ENCODE measurements at regions not wholly inside any gene's neighbourhood (a gene's known extent, or its start where the extent isn't known, plus 50 kb on each side); places are given as distances from the start of the nearest gene placed in this dataset.

DNA sequence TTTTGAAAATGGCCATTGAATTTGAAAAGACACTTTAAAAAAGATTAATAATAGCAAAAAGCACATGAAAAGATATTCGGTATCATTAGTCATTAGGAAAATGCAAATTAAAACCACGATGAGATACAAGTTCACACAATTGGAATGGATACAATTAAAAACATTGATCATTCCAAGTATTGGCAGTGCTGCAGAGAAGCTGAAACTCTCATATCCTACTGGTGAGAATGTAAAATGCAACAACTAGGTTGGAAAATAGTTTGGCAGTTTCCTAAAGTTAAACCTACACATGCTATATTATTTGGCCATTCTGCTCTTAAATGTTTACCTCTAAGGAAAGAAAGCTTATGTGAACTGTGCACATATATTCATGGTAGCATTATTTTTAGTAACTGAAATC lies 838.7 kb upstream of the PRMT6 start:
- FAIRE-seq (no peak), DNase-seq (ENCODE audit: insufficient read length) (no peak)
- TF ChIP-seq POLR2AphosphoS5 (IDR thresholded peaks at IDR 0.05; ENCODE audit: low read depth, low read length) (no peak), POLR2A (IDR thresholded peaks at IDR 0.05; ENCODE audit: low read depth, low read length) (no peak), TAF1 (IDR thresholded peaks at IDR 0.05; ENCODE audit: borderline replicate concordance, low read depth, low read length) (no peak)

- no peak for FAIRE-seq
- DNase-seq (ENCODE audit: insufficient read length): no peak
- TF ChIP-seq TAF1 (IDR thresholded peaks at IDR 0.05; ENCODE audit: borderline replicate concordance, low read depth, low read length) (no peak), POLR2A (IDR thresholded peaks at IDR 0.05; ENCODE audit: low read depth, low read length) (no peak), POLR2AphosphoS5 (IDR thresholded peaks at IDR 0.05; ENCODE audit: low read depth, low read length) (no peak)
Observed at GRCh38 chr1:106222403-106222802, 834.1 kb upstream of the PRMT6 start.

DNA sequence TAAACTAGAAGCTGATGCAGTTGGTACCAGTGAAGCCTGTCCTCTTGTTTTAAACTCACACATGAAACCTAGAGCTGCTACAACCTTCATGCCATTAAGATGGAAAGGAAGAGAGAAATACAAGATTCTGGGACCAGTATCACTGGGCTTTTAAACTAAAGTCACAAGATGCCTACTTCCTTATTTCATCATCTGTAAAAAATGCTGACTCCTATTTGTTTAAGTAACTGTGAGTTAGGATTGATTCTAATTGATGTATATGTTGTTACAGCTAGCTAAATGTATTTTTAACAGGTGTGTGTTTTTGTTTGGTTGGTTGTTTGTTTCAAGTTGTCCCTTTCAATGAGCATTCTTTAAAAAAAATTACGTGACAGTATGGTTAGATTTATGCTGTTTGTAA lies 833.3 kb upstream of the PRMT6 start:
- TF ChIP-seq TAF1 (IDR thresholded peaks at IDR 0.05; ENCODE audit: borderline replicate concordance, low read depth, low read length) (no peak), POLR2A (IDR thresholded peaks at IDR 0.05; ENCODE audit: low read depth, low read length) (no peak), POLR2AphosphoS5 (IDR thresholded peaks at IDR 0.05; ENCODE audit: low read depth, low read length) (no peak)
- no peak for DNase-seq (ENCODE audit: insufficient read length)
- no peak for FAIRE-seq

- TF ChIP-seq TAF1 (IDR thresholded peaks at IDR 0.05; ENCODE audit: borderline replicate concordance, low read depth, low read length): no peak
- no peak for TF ChIP-seq POLR2A (IDR thresholded peaks at IDR 0.05; ENCODE audit: low read depth, low read length)
- no peak for TF ChIP-seq POLR2AphosphoS5 (IDR thresholded peaks at IDR 0.05; ENCODE audit: low read depth, low read length)
- no peak for FAIRE-seq
Observed at GRCh38 chr1:106224426-106224825, 832.0 kb upstream of the PRMT6 start.

DNA sequence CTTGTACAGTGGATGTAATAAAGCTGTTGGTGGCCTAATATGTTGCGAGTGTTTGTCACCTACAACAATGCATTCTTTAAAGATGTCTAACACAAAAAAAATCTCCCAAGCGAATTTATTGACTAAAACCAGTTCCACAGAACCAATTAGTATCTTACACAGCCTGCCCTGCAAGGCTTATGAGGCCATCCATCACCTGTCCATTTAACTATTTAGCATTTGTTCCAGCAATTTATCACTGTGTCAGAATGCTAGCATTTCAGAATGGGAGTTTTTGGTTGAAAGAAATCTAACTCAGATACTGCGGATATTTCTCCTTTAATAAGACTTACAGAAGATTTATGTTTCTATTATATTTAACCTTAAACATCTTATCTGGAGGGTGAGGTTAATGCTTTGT lies 831.1 kb upstream of the PRMT6 start:
- DNase-seq (ENCODE audit: insufficient read length) (no peak), FAIRE-seq (no peak)
- no peak for TF ChIP-seq TAF1 (IDR thresholded peaks at IDR 0.05; ENCODE audit: borderline replicate concordance, low read depth, low read length)
- TF ChIP-seq POLR2AphosphoS5 (IDR thresholded peaks at IDR 0.05; ENCODE audit: low read depth, low read length): no peak
- TF ChIP-seq POLR2A (IDR thresholded peaks at IDR 0.05; ENCODE audit: low read depth, low read length): no peak

More at GRCh38 chr1:106224426-106224825, 832.0 kb upstream of the PRMT6 start:
- DNase-seq (ENCODE audit: insufficient read length): no peak

DNA sequence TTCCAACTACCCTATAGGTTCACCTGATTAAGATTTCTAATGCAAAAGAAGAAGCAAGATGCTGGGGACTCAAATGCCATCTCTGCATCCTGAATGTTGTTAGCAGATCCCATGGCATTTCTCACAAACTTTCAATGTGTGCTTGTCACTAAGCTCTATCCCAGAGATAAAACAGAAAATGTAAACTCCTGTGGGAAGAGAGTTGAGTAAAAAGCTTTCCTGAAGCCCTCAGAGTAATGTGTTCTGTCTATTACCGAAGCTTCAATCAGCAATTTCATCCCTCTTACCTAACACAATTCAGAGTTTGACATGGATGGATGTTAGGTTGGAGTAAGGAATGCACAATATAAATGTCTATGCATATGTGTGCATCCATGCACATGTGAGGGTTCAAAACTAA lies 829.9 kb upstream of the PRMT6 start:
- DNase-seq (ENCODE audit: insufficient read length): no peak
- TF ChIP-seq POLR2A (IDR thresholded peaks at IDR 0.05; ENCODE audit: low read depth, low read length): no peak
- TF ChIP-seq POLR2AphosphoS5 (IDR thresholded peaks at IDR 0.05; ENCODE audit: low read depth, low read length): no peak
- TF ChIP-seq TAF1 (IDR thresholded peaks at IDR 0.05; ENCODE audit: borderline replicate concordance, low read depth, low read length): no peak
- no peak for FAIRE-seq

GRCh38 chr1:106232128-106232527 lies 824.3 kb upstream of the PRMT6 start:
- no peak for TF ChIP-seq POLR2A (IDR thresholded peaks at IDR 0.05; ENCODE audit: low read depth, low read length)
- TF ChIP-seq TAF1 (IDR thresholded peaks at IDR 0.05; ENCODE audit: borderline replicate concordance, low read depth, low read length): no peak
- no peak for TF ChIP-seq POLR2AphosphoS5 (IDR thresholded peaks at IDR 0.05; ENCODE audit: low read depth, low read length)
- DNase-seq (ENCODE audit: insufficient read length): no peak
- no peak for FAIRE-seq

GRCh38 chr1:106233511-106233910 lies 823.0 kb upstream of the PRMT6 start:
- FAIRE-seq (no peak), DNase-seq (ENCODE audit: insufficient read length) (no peak)
- TF ChIP-seq POLR2AphosphoS5 (IDR thresholded peaks at IDR 0.05; ENCODE audit: low read depth, low read length) (no peak), POLR2A (IDR thresholded peaks at IDR 0.05; ENCODE audit: low read depth, low read length) (no peak), TAF1 (IDR thresholded peaks at IDR 0.05; ENCODE audit: borderline replicate concordance, low read depth, low read length) (no peak)

DNA sequence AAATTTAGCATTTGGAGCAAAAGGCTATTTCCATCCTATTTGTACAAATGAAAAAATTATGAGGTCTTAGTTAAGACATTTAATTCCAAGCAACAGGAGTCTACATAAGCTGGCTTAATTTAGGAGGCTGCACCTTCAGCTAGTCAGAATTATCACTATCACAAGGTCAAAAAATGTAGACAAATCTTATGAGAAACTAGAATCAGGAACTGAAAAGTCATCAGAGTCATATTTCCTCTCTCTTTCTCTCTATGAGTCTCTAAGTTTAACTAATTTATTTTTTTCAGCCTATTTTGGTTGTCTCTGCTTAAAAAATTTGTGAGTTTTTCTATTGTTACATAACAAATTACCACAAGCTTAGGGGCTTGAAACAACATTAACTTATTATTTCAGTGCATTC lies 807.1 kb upstream of the PRMT6 start:
- FAIRE-seq: no peak

GRCh38 chr1:106249810-106250209 lies 806.7 kb upstream of the PRMT6 start:
- FAIRE-seq: no peak
- no peak for DNase-seq (ENCODE audit: insufficient read length)
- TF ChIP-seq TAF1 (IDR thresholded peaks at IDR 0.05; ENCODE audit: borderline replicate concordance, low read depth, low read length): no peak
- TF ChIP-seq POLR2AphosphoS5 (IDR thresholded peaks at IDR 0.05; ENCODE audit: low read depth, low read length): no peak
- no peak for TF ChIP-seq POLR2A (IDR thresholded peaks at IDR 0.05; ENCODE audit: low read depth, low read length)

More for the DNA sequence above, 807.1 kb upstream of the PRMT6 start:
- no peak for TF ChIP-seq TAF1 (IDR thresholded peaks at IDR 0.05; ENCODE audit: borderline replicate concordance, low read depth, low read length)
- no peak for TF ChIP-seq POLR2AphosphoS5 (IDR thresholded peaks at IDR 0.05; ENCODE audit: low read depth, low read length)
- no peak for TF ChIP-seq POLR2A (IDR thresholded peaks at IDR 0.05; ENCODE audit: low read depth, low read length)
- no peak for DNase-seq (ENCODE audit: insufficient read length)

DNA sequence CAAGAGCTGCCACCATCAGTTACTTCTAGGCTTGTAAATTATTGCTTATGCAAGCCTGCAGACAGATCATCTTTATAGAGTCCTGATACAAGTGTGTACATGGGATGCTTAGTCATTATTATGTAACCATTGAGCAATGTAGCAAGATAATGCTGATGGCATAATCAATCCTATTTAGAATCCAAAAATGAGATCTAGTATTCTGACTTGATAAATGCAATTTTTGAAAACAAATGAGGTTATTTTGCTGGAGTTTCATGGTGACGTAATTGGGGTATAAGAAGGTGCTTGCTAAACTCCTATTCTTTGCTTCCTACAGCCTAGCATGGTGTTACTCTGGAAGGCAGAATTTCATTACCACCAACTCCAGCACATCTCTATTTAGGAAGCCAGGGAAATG lies 801.7 kb upstream of the PRMT6 start:
- no peak for FAIRE-seq
- no peak for TF ChIP-seq POLR2AphosphoS5 (IDR thresholded peaks at IDR 0.05; ENCODE audit: low read depth, low read length)
- no peak for TF ChIP-seq TAF1 (IDR thresholded peaks at IDR 0.05; ENCODE audit: borderline replicate concordance, low read depth, low read length)
- TF ChIP-seq POLR2A (IDR thresholded peaks at IDR 0.05; ENCODE audit: low read depth, low read length): no peak
- DNase-seq (ENCODE audit: insufficient read length): no peak

GRCh38 chr1:106266786-106267185 lies 789.7 kb upstream of the PRMT6 start:
- DNase-seq (ENCODE audit: insufficient read length) (no peak), FAIRE-seq (no peak)
- TF ChIP-seq POLR2AphosphoS5 (IDR thresholded peaks at IDR 0.05; ENCODE audit: low read depth, low read length): no peak
- no peak for TF ChIP-seq POLR2A (IDR thresholded peaks at IDR 0.05; ENCODE audit: low read depth, low read length)
- TF ChIP-seq TAF1 (IDR thresholded peaks at IDR 0.05; ENCODE audit: borderline replicate concordance, low read depth, low read length): no peak

DNA sequence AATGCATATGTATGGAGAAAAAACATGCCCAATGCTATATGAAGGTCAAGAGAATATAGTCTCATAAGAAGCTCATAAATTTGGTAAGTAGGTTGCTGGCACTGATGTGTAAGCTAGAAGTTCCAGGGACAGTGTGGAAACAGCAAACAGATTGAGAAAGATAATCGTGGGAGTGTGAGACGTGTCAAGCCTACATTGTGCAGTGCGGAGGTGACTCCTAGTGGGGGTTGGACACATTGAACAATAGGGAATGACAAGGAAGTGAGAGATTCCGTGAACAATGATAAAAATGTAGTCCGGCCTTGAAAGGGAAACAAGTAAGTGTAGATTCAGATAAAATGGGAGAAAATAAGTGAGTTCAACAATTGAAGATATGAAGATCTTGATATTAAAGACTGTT lies 788.4 kb upstream of the PRMT6 start:
- TF ChIP-seq POLR2AphosphoS5 (IDR thresholded peaks at IDR 0.05; ENCODE audit: low read depth, low read length) (no peak), TAF1 (IDR thresholded peaks at IDR 0.05; ENCODE audit: borderline replicate concordance, low read depth, low read length) (no peak), POLR2A (IDR thresholded peaks at IDR 0.05; ENCODE audit: low read depth, low read length) (no peak)
- DNase-seq (ENCODE audit: insufficient read length) (no peak), FAIRE-seq (no peak)
